GM12875 (cell line): ENCODE measurements at regions not wholly inside any gene's neighbourhood (a gene's known extent, or its start where the extent isn't known, plus 50 kb on each side); places are given as distances from the start of the nearest gene placed in this dataset.

ENCODE experiments used
- H3K4me3 ChIP-seq: one replicate; pipeline ENCODE4 v1.5.1; 2011; ENCODE audit warnings: low read depth, low read length, control low read depth
- CTCF ChIP-seq: IDR thresholded peaks from 2 replicates; pipeline ENCODE4 v1.5.1; 2011; ENCODE audit warnings: low read depth, mild to moderate bottlenecking, control low read depth, inconsistent platforms, low read length, moderate library complexity, borderline replicate concordance; ENCODE audit not compliant: insufficient read depth

- TF ChIP-seq CTCF, result no peak
- H3K4me3 ChIP-seq, result no peak overlapping the region
Observed at GRCh38 chr14:89085737-89086382, 261.4 kb downstream of the TTC8 start.

- no peak overlapping the region for H3K4me3 ChIP-seq
- no peak for TF ChIP-seq CTCF
Observed at GRCh38 chr14:89088530-89088929, 264.1 kb downstream of the TTC8 start.

GRCh38 chr14:89089330-89089729 lies 264.9 kb downstream of the TTC8 start:
- TF ChIP-seq CTCF, result no peak
- no peak overlapping the region for H3K4me3 ChIP-seq

- no peak for TF ChIP-seq CTCF
- no peak overlapping the region for H3K4me3 ChIP-seq
Observed at GRCh38 chr14:89091781-89092180, 267.3 kb downstream of the TTC8 start.

GRCh38 chr14:89093083-89093730 lies 268.8 kb downstream of the TTC8 start:
- no peak for TF ChIP-seq CTCF
- H3K4me3 ChIP-seq, result no peak overlapping the region

- no peak overlapping the region for H3K4me3 ChIP-seq
- no peak for TF ChIP-seq CTCF
Observed at GRCh38 chr14:89095036-89095435, 270.6 kb downstream of the TTC8 start.

GRCh38 chr14:89096946-89097345 lies 272.5 kb downstream of the TTC8 start:
- no peak overlapping the region for H3K4me3 ChIP-seq
- no peak for TF ChIP-seq CTCF
